Erythroblast (primary cell): ENCODE measurements at regions not wholly inside any gene's neighbourhood (a gene's known extent, or its start where the extent isn't known, plus 50 kb on each side); places are given as distances from the start of the nearest gene placed in this dataset.

Experiments
- GATA1 ChIP-seq: IDR thresholded peaks from 2 replicates; pipeline ENCODE4 v1.6.1; 2011; ENCODE audit warnings: low read depth, mild to moderate bottlenecking, control low read depth, low read length, moderate library complexity
- POLR2A ChIP-seq: IDR thresholded peaks from 2 replicates; pipeline ENCODE4 v1.6.1; 2011; ENCODE audit warnings: mild to moderate bottlenecking, low read length

DNA sequence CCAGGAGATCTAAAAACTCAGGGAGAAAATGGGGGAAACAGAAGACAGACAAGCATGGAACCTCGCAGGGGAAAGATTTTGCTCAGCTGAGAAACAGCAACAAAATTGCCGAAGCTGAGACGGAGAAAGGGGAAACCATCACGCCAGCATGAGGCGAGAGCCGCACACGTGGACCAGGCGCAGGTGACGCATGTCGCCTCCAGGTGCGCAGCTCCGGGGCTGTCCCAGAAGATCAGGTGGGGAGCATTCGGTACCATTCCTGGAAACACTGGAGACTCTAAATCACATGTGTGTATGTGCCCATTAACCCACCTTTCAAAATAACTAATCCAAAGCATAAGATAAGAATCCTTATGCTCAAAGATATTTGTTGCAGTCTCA is 121.7 kb downstream of the BRD1 start:
- TF ChIP-seq POLR2A, result no peak
- no peak for TF ChIP-seq GATA1
